Kidney epithelial cell (primary cell): ENCODE measurements at regions not wholly inside any gene's neighbourhood (a gene's known extent, or its start where the extent isn't known, plus 50 kb on each side); places are given as distances from the start of the nearest gene placed in this dataset.

Source experiments
- DNase-seq: peaks from one replicate; pipeline ENCODE4 v3.0.0-alpha.2; 2010; ENCODE audit warnings: low read depth
- H3K27me3 ChIP-seq: 2 replicates; pipeline ENCODE4 v1.6.0; 2011; ENCODE audit warnings: low read length; ENCODE audit not compliant: control insufficient read depth, insufficient read depth
- H3K36me3 ChIP-seq: 2 replicates; pipeline ENCODE4 v1.5.1; 2011; ENCODE audit warnings: low read length; ENCODE audit not compliant: control insufficient read depth, insufficient read depth
- H3K4me3 ChIP-seq: 2 replicates; pipeline ENCODE4 v1.5.1; 2011; ENCODE audit warnings: low read depth, mild to moderate bottlenecking, control low read depth, low read length
- TF ChIP-seq, protein P1 (sequence below): IDR thresholded peaks from 2 replicates; pipeline ENCODE4 v1.5.1; 2011; ENCODE audit warnings: mild to moderate bottlenecking, moderate library complexity, low read length, control low read depth, inconsistent platforms; ENCODE audit not compliant: insufficient read depth, poor library complexity, severe bottlenecking

DNA sequence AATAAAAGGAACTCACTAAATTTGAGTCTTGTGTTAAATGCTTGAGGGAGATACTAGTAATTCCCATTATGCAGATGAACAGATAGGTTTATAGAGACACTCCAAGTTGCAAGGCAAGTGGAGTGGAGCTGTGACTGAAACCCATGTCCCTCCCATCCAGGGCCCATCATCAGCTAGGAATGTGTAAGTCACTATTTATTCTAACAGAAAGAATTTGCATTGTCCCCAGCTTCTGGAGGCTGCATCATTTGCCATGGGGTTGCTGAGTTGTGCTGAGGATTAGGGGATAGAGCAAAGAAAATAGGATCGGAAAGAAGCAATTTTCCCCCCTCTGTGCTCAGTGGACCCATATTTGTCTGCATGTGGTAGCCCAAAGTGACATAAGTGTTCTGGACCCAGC, 197.4 kb upstream of the RGMA start:
- TF ChIP-seq, protein P1, sequence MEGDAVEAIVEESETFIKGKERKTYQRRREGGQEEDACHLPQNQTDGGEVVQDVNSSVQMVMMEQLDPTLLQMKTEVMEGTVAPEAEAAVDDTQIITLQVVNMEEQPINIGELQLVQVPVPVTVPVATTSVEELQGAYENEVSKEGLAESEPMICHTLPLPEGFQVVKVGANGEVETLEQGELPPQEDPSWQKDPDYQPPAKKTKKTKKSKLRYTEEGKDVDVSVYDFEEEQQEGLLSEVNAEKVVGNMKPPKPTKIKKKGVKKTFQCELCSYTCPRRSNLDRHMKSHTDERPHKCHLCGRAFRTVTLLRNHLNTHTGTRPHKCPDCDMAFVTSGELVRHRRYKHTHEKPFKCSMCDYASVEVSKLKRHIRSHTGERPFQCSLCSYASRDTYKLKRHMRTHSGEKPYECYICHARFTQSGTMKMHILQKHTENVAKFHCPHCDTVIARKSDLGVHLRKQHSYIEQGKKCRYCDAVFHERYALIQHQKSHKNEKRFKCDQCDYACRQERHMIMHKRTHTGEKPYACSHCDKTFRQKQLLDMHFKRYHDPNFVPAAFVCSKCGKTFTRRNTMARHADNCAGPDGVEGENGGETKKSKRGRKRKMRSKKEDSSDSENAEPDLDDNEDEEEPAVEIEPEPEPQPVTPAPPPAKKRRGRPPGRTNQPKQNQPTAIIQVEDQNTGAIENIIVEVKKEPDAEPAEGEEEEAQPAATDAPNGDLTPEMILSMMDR, result no peak
- DNase-seq, result no peak
- Histone ChIP-seq H3K36me3 (no peaks in the 10 kb centered on the region), H3K27me3 (no peaks in the 10 kb centered on the region), H3K4me3 (no peak overlapping the region)

DNA sequence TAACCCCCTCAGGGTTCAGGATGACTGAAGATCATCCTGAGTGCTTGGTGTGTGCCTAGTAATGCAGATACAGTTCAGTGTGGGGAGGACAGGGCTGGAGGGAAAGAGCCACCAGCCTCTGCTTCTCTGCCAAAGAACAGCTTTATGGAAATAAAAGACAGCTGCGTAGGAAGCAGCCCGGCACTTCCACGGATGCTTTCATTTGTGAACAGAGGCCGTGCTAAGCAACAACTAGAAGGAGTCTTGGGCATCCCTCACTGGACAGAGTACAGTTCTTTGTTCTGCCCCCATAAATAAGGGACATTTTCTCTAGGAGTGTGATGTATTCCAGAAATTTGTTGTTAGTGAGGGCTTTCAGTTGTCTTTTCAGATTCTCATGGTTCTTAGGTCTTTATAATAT, 194.8 kb upstream of the RGMA start:
- no peak overlapping the region for H3K4me3 ChIP-seq
- DNase-seq, result no peak
- H3K36me3 ChIP-seq, result no peaks in the 10 kb centered on the region
- TF ChIP-seq, protein P1, result no peak
- peaks cover 4% of the 10 kb centered on the region for H3K27me3 ChIP-seq

DNA sequence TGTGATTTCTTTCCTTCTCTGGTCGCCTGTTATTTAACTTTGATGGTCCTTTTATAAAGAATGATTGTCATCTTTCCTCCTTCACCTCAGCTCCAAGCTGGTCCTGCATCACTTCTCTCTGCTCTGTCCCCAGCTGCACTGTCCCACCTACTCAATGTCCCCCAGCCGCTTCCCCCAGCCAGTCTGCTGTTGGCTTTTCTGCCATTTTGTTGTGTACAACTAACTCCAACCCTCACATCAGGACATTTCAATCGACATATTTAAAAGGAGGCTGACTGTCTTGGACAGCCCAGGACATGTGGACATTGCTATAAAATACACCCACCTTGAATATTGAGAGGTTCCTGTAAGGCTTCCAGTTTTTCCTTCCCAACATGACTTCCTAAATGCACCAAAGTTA, 193.8 kb upstream of the RGMA start:
- Histone ChIP-seq H3K36me3 (no peaks in the 10 kb centered on the region), H3K4me3 (no peak overlapping the region), H3K27me3 (peaks cover 4% of the 10 kb centered on the region)
- DNase-seq, result no peak
- TF ChIP-seq, protein P1, result no peak

DNA sequence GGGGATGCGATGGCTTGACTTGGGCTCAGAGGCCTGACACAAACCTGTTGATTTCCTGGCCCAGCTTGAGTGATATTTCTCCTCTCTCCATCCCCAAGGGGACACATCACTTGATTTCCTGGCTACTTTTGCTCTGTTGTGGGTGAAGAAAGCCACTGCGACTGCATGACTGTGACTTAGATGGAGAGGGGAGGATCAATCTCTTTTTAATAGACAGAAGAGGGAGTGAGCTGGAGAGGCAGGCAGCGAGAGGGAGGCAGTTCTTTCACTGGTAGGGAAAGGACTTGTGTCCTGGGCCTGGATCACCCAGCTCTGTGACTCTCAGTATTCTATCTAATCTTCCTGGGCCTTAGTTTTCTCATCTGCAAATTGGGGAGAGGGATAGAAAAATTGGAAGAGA, 189.8 kb upstream of the RGMA start:
- Histone ChIP-seq H3K36me3 (no peaks in the 10 kb centered on the region), H3K4me3 (no peak overlapping the region), H3K27me3 (peaks cover 4% of the 10 kb centered on the region)
- TF ChIP-seq, protein P1, result no peak
- no peak for DNase-seq

DNA sequence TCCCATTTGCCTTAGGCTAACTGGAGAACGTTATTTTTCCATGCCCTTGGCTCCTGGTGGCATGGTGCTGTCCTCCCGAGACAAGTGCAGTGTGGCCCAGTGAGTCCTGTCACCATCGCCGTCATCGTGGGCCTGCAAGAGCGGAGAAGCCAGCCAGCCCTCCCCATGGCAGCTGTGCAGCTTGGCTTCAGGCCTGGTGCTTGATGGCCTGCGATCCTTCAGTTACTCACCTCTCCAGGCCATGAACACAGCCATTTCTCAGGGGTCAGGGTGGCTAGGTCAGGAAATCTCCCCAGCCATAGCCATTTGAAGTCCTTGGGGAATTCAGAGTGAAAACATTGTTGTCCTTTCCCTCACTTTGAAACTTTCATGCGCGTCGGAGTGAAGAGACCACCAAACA, 189.0 kb upstream of the RGMA start:
- Histone ChIP-seq H3K36me3 (no peaks in the 10 kb centered on the region), H3K27me3 (peaks cover 4% of the 10 kb centered on the region), H3K4me3 (no peak overlapping the region)
- DNase-seq, result no peak
- TF ChIP-seq, protein P1, result no peak

DNA sequence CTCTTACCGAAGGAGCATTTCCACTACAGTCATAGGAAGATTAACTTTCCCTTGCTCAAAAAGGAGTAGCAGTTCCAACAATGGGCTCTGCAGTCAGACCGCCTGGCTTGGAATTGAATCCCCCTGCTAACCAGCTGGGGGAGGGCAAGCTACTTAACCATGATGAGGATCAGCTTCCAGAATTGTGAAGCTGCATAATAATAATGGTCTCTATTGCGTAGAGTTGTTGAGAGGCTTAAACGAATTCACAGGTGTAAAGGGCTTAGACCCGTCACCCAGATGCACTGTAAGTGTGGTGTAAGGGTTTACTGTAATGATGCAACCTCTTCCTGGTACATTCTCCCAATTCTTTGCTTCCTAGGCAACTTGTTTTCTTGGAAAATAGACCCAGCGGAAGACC, 185.2 kb upstream of the RGMA start:
- no peak for DNase-seq
- H3K4me3 ChIP-seq, result no peak overlapping the region
- no peaks in the 10 kb centered on the region for H3K36me3 ChIP-seq
- TF ChIP-seq, protein P1, result no peak
- H3K27me3 ChIP-seq, result no peaks in the 10 kb centered on the region
